ENCODE measurements at regions not wholly inside any gene's neighbourhood (a gene's known extent, or its start where the extent isn't known, plus 50 kb on each side); places are given as distances from the start of the nearest gene placed in this dataset.

- DNase-seq (ENCODE audit: low read depth) = no peak
These were observed 161.3 kb downstream of the ZNF281 start for GRCh38 chr1:200248541-200248940.

- DNase-seq (ENCODE audit: low read depth) = no peak
These were observed 162.3 kb downstream of the ZNF281 start for GRCh38 chr1:200247518-200247917.

- peak; percentile 42 for DNase-seq (ENCODE audit: low read depth)
These were observed 164.4 kb downstream of the ZNF281 start for GRCh38 chr1:200245473-200245872.

DNA sequence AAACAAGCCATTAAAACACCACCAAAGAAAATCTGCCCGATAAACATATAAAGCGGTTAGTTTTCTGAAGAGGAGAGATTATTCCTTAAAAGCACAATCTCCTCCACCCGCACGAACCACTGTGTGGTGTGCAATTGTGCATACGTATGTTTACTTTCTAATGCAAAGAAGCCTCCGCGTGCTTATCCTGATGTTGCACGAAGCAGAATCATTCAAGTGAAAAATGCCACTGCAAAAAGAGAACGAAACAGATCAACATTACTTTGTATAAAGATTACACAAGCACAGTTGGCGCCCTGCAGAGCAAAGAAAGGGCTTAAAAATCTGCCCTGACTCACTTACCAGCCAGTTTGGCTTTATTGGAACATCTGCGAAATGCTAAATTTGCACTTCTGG lies 166.8 kb downstream of the ZNF281 start:
- no peak for DNase-seq (ENCODE audit: low read depth)

DNA sequence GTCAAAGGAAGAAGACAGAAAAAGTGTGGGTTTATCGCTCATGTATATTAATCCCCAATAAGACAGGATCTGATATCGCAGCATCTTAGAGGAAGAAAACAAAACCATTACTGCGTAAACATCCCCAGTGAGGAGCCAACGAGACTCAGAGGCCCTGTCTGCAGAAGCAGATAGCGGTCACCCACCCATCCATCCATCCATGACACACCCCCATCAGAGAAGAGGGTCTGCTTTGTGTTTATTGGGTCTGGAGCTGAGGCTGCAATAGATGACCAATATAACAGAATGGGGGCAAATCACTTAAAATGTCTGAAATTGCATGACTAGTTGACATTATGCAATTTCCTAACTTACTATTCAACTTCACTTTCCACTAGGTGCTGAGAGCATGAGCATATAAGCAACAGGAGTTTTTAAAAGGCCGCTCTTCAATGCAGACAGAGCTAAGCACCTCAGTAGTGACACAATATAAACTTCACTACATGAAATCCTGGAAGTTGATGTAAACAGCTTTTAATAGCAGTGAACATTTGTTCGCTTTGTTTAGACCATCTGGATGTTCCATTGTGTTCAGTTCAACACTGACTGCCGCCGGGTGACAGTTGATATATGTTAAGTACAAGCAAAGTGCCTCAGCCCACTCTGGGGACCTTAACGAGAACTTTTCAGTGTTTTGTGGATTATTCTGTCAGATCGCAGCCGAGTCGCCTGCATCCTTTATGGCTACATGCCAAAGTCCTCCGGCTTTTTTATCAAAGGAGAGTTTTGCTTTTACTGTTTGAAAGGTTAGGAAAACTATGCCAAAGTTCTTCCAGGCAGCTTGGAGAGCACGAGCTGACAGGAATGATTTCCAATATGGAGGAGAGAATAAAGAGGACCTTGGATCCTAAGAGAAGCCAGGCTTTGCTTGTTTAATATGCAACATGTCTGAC lies 167.5 kb downstream of the ZNF281 start:
- no peak for DNase-seq (ENCODE audit: low read depth)

DNA sequence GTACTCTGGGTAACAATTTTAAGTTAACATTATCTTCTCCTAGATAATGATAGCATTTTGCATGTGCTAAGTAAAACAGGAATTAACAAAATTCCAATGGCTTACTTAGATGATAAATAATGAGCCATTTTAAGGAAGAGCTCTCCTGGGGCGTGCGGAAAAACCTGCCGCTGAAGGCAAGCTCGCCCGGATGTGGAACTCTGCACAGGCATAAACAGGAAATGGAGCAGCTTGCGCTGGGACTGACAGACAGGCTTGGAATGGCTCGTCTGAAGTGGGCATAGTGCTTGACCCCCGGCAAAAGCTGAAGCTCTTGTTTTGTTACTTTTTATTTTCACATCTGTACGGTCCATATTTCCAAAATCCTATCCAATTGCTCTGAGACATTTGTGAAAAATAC lies 169.2 kb downstream of the ZNF281 start:
- DNase-seq (ENCODE audit: low read depth) = no peak

DNA sequence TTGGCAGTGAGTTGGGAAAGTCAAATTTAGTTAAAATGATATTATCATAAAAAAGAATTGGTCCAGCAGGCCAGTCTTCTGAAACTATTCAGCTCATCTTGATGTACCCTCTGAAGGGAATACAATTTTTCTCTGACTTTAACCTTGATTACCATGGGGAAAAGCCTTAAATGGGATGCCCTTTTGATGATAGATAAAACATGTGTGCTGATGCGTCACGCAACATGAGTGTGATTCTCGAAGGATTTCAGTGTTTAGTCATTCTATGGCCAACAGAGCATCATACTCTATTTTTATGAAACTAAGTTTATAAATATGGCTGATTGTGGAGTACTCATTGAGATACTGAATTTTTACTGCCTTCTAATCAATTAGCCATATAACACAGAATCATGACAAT lies 171.5 kb downstream of the ZNF281 start:
- peak; percentile 50 for DNase-seq (ENCODE audit: low read depth)

GRCh38 chr1:200237066-200237465 lies 172.8 kb downstream of the ZNF281 start:
- DNase-seq (ENCODE audit: low read depth) = no peak

DNA sequence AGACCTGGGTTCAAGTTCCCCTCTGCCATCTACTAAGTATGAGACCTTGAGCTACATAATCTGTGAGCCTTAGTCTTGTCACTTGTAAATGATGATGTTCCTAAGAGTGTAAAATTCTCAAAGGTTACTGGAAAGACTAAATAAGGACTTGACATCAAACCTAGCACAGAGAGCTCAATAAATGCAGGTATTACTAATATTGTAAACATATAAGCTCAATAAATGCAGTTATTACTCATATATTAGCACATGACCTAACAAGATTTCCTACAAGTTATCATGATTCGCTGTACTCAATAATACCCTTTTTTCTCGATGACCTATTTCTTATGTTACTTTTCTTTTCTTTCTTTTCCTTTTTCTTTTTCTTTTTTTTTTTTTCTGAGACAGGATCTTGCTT lies 174.9 kb downstream of the ZNF281 start:
- DNase-seq (ENCODE audit: low read depth) = no peak

- no peak for DNase-seq (ENCODE audit: low read depth)
These were observed 176.4 kb downstream of the ZNF281 start for GRCh38 chr1:200233393-200233792.

DNA sequence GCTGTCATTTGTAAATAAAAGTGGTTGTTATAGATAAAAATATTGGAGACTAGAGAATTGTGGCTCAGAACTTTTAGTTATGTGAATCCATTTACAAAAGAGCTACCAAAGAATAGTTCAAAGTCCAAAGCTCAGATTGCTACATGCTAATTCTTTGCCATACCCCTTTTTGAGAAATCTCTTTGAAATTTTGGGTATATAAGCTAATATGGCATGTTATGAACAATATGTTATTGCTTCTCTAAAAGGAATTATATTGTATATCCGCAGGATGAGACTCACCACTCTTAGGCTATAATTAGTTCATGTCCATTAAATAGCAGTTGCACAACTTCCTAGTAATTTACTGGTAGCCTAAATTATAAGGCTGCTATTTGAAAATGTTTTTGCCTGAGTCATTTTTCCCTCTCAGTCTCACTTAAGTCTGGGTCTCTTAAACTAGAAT lies 178.0 kb downstream of the ZNF281 start:
- peak; percentile 39 for DNase-seq (ENCODE audit: low read depth)

DNA sequence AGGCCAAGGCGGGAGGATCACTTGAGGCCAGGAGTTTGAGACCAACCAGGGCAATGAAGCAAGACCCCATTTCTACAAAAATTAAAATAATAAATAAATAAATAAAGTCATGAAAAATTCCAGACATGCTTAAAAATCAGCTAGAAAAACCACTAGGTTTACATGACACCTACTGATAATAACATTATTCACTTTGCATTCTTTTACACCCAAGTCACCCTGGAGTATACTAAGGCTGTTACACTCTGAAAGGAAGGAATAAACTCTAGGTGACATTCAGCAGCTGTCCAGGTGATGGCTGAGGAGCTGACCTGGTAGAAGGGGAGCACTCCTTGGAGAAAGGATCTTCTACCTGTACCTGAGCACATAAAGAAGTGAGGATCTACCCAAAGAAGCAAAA lies 179.2 kb downstream of the ZNF281 start:
- DNase-seq (ENCODE audit: low read depth) = no peak

- no peak for DNase-seq (ENCODE audit: low read depth)
These were observed 181.3 kb downstream of the ZNF281 start for GRCh38 chr1:200228486-200228885.

GRCh38 chr1:200228081-200228480 lies 181.8 kb downstream of the ZNF281 start:
- no peak for DNase-seq (ENCODE audit: low read depth)

Data from HS-5 (cell line).